ACC112 (cell line): ENCODE measurements at regions not wholly inside any gene's neighbourhood (a gene's known extent, or its start where the extent isn't known, plus 50 kb on each side); places are given as distances from the start of the nearest gene placed in this dataset.
"Not testable (repeated sequence)": the region's sequence is repeated elsewhere in the genome, so short reads cannot be mapped to it uniquely, and the experiment has no call there.

ENCODE experiments used
- H2AFZ ChIP-seq: fragments of 200-600 bp; sonication (generic); one replicate; pipeline ENCODE4 v1.6.0; 2017; ENCODE audit warnings: antibody characterized with exemption, low read length; ENCODE audit not compliant: unreplicated experiment
- H3K27ac ChIP-seq: fragments of 200-600 bp; sonication (generic); 2 replicates; pipeline ENCODE4 v1.5.1; 2014; ENCODE audit warnings: low read depth, mild to moderate bottlenecking, antibody characterized with exemption, low read length, moderate library complexity
- H3K27me3 ChIP-seq: fragments of 200-600 bp; sonication (generic); 2 replicates; pipeline ENCODE4 v1.6.1; 2014; ENCODE audit warnings: mild to moderate bottlenecking, antibody characterized with exemption, low read length, moderate library complexity, mixed read lengths; ENCODE audit not compliant: insufficient read depth
- H3K36me3 ChIP-seq: fragments of 200-600 bp; sonication (generic); 2 replicates; pipeline ENCODE4 v1.6.1; 2016; ENCODE audit warnings: mild to moderate bottlenecking, antibody characterized with exemption, low read length, moderate library complexity, mixed read lengths; ENCODE audit not compliant: insufficient read depth
- H3K4me1 ChIP-seq: fragments of 200-600 bp; sonication (generic); one replicate; pipeline ENCODE4 v1.6.1; 2016; ENCODE audit warnings: low read length, mixed read lengths; ENCODE audit not compliant: insufficient read depth, unreplicated experiment, control insufficient read depth
- H3K4me3 ChIP-seq: fragments of 200-600 bp; sonication (generic); 2 replicates; pipeline ENCODE4 v1.5.1; 2014; ENCODE audit warnings: mild to moderate bottlenecking, low read depth, low read length
- H3K79me2 ChIP-seq: fragments of 200-600 bp; sonication (generic); one replicate; pipeline ENCODE4 v1.6.0; 2016; ENCODE audit warnings: low read length; ENCODE audit not compliant: control insufficient read depth, unreplicated experiment, insufficient read depth

- Histone ChIP-seq H3K27me3 (no peaks in the 10 kb centered on the region), H3K27ac (no peak overlapping the region), H3K4me3 (no peak overlapping the region), H3K4me1 (no peaks in the 10 kb centered on the region), H2AFZ (no peak overlapping the region), H3K36me3 (no peaks in the 10 kb centered on the region), H3K79me2 (no peaks in the 10 kb centered on the region)
These were observed 60.5 kb upstream of the ZFHX3 start for GRCh38 chr16:73108195-73108963.

- Histone ChIP-seq H3K27ac (no peak overlapping the region), H3K36me3 (no peaks in the 10 kb centered on the region), H3K4me1 (no peaks in the 10 kb centered on the region), H2AFZ (no peak overlapping the region), H3K27me3 (no peaks in the 10 kb centered on the region), H3K79me2 (no peaks in the 10 kb centered on the region), H3K4me3 (no peak overlapping the region)
These were observed 59.4 kb upstream of the ZFHX3 start for GRCh38 chr16:73107371-73107770.

- Histone ChIP-seq H3K27me3 (no peaks in the 10 kb centered on the region), H3K27ac (no peak overlapping the region), H3K4me3 (no peak overlapping the region), H3K36me3 (no peaks in the 10 kb centered on the region), H3K4me1 (no peaks in the 10 kb centered on the region), H3K79me2 (no peaks in the 10 kb centered on the region), H2AFZ (no peak overlapping the region)
These were observed 58.6 kb upstream of the ZFHX3 start for GRCh38 chr16:73106329-73107034.

GRCh38 chr16:73101568-73101967 is 53.6 kb upstream of the ZFHX3 start:
- Histone ChIP-seq H3K4me3 (no peak overlapping the region), H3K79me2 (no peaks in the 10 kb centered on the region), H3K36me3 (no peaks in the 10 kb centered on the region), H3K4me1 (no peaks in the 10 kb centered on the region), H3K27ac (no peak overlapping the region), H2AFZ (no peak overlapping the region), H3K27me3 (no peaks in the 10 kb centered on the region)

- not testable (repeated sequence) for H3K4me1 ChIP-seq, H3K4me3 ChIP-seq, H3K79me2 ChIP-seq, H3K36me3 ChIP-seq, H3K27me3 ChIP-seq, H3K27ac ChIP-seq, H2AFZ ChIP-seq
These were observed 51.7 kb upstream of the ZFHX3 start for GRCh38 chr16:73099601-73100000.
